ENCODE measurements at regions not wholly inside any gene's neighbourhood (a gene's known extent, or its start where the extent isn't known, plus 50 kb on each side); places are given as distances from the start of the nearest gene placed in this dataset.
"Not testable (repeated sequence)": the region's sequence is repeated elsewhere in the genome, so short reads cannot be mapped to it uniquely, and the experiment has no call there.

DNA sequence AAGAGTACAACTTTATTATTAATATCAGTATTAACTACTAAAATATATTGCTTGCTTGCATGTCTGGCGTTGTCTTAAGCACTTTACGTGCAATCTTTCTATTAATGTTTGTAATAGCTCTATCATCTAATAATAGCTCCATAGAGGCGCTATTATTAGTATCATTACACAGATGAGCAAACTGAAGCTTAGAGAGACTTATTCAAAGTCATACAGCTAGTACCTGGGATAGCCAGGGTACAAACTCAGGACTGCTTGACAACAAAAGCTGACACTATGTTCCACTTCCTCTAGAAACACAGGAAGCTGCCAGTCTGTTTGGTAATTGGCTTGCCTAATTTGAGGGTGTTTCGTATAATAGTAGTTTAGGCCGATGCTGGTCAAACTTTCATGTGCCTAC, 523.2 kb downstream of the RMST start:
- no peak for DNase-seq (ENCODE audit: low read depth)

DNA sequence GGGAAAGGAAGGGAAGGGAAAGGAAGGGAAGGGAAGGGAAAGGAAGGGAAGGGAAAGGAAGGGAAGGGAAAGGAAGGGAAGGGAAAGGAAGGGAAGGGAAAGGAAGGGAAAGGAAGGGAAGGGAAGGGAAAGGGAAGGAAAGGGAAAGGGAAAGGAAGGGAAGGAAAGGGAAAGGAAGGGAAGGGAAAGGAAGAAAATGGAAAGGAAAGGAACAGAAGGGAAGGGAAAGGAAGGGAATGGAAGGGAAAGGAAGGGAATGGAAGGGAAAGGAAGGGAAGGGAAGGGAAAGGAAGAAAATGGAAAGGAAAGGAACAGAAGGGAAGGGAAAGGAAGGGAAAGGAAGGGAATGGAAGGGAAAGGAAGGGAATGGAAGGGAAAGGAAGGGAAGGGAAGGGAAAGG, 526.0 kb downstream of the RMST start:
- not testable (repeated sequence) for DNase-seq (ENCODE audit: low read depth)

DNA sequence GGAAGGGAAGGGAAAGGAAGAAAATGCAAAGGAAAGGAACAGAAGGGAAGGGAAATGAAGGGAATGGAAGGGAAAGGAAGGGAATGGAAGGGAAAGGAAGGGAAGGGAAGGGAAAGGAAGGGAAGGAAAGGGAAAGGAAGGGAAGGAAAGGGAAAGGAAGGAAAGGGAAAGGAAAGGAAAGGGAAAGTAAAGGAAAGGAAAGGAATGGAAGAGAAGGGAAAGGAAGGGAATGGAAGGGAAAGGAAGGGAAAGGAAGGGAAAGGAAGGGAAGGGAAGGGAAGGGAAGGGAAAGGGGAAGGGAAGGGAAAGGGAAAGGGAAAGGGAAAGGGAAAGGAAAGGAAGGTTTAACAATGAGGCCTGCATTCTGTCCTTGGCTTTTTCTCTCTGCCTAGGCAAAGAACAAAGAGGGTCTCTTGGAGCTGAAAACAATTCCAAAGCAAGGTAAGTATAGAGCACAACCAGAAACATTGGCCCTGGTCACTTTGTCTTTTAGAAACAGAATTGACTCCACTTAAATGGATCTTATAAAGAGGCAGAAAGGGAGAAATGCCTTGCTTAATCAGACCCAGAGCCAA, 525.9 kb upstream of the TMPO start:
- no peak for DNase-seq (ENCODE audit: low read depth)

DNA sequence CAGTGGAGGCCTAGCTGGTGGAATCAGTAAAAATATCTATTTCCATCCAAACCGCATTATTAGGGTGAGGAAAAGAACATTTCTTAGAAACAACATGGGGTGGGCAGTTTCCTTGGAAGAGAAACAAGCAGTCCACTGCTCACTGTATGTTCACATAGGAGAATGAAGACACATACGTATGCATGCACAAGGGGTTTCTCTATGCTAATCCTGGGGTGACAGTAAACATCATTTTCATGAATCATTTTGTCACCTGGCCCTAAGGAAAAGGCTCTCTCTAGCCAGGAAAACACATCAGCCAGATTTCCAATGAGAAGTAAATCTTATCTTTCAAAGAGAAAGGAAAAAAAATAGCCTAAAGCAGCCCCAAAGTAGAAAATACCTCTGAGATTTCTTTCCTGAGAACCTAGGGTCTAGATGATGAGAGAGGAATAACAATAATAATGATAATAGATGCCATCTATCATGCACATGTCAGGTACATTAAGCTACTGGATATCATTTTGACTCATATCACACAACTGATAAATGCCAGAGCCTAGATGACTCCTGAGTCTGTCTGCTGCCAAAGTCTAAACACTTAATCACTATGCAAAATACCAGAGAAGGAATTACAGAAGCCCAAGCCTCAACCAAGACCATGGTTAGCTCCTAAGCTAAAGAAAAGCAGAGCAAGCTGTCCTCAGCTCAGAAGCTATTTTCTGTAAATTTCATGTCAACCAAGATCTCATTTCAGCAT, 520.5 kb upstream of the TMPO start:
- no peak for DNase-seq (ENCODE audit: low read depth)

GRCh38 chr12:97995559-97995958, 519.8 kb upstream of the TMPO start:
- no peak for DNase-seq (ENCODE audit: low read depth)

- DNase-seq (ENCODE audit: low read depth), result no peak
Measured at GRCh38 chr12:98001430-98001829, 514.0 kb upstream of the TMPO start.

- no peak for DNase-seq (ENCODE audit: low read depth)
Measured at GRCh38 chr12:98002887-98003493, 512.4 kb upstream of the TMPO start.

DNA sequence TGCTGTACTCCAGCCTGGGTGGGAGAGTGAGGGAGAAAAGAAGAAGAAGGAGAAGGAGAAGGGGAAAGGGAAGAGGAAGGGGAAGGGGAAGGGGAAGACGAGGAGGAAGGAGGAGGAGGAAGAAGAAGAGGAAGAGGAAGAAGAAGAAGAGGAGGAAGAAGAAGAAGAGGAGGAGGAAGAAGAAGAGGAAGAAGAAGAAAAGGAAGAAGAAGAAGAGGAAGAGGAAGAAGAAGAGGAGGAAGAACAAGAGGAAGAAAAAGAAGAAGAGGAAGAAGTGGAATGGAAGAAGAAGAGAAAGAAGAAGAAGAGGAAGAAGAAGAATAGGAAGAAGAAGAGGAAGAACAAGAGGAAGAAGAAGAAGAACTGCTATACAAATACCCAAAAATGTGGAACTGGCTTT, 507.4 kb upstream of the TMPO start:
- no peak for DNase-seq (ENCODE audit: low read depth)

DNA sequence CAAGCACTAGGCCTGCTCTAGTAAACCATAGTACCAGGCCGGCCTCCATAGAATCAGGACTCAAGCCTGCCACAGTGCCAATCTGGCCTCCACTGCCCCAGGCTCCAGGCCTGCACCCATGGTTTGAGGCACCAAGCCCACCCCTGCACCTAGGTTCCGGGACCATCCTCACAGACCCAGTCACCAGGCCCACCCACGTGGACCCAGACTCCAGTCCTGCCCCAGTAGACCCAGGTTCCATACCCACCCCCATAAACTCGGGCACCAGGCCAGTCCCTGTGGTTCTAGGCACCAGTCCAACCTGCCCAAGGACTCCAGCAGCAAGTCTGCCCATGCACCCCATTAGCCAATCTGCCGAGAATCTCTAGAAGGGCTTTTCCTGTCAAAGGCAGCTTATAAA, 501.8 kb upstream of the TMPO start:
- DNase-seq (ENCODE audit: low read depth), result no peak

GRCh38 chr12:98018836-98019235, 496.6 kb upstream of the TMPO start:
- no peak for DNase-seq (ENCODE audit: low read depth)

DNA sequence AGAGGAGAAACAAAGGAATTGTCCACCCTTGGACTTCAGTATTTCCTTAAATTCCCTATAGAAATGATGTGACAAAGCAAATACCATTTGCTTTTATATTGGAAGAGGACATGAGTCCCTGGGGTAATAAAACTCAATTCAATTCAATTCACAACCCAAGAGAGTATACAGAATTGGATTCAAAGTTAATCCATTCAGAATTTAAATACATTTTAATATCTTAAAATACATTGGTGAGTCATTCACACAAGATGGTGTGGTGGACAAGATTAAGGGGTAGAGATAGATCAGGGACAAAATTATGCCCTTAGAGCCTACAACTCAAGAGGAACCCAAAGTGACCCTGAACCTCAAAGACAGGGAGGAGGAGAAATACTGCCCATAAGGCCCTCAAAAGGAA, 495.0 kb upstream of the TMPO start:
- no peak for DNase-seq (ENCODE audit: low read depth)

GRCh38 chr12:98022961-98023360, 492.4 kb upstream of the TMPO start:
- DNase-seq (ENCODE audit: low read depth), result no peak

DNA sequence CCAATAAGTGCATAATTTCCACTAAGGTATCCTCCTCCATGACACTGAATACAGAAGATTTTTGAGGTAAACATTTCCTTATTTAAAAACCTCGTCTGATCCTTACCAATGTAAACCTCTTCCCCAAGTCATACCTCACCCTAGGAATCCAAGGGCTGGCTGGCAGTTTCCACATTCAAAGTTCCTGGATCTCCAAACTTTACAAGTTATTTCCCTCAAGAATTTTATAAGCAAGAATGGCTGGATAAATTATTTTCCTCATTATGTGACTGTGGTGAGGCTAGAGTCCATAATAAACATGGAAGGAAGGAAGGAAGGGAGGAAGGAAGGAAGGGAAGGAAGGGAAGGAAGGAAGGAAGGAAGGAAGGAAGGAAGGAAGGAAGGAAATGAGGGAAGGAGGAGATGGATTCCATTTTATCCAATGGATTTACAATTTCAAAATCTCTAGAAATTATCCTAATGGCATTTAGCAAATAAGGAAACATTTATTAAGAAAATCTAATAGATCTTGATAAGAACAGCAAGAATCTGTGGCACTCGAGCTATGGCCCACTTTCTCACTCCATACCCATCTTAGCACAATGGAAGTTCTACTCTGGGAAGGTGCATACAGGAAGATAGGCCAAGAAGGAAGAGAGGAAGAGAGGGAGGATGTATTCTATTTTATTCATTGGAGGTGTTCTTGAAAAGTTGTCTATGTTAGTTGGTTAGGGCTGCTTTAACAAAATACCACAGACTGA, 477.8 kb upstream of the TMPO start:
- DNase-seq (ENCODE audit: low read depth), result no peak

- no peak for DNase-seq (ENCODE audit: low read depth)
Measured at GRCh38 chr12:98042668-98043067, 472.7 kb upstream of the TMPO start.

- DNase-seq (ENCODE audit: low read depth), result no peak
Measured at GRCh38 chr12:98045395-98045794, 470.0 kb upstream of the TMPO start.

- DNase-seq (ENCODE audit: low read depth), result no peak
Measured at GRCh38 chr12:98048326-98048725, 467.1 kb upstream of the TMPO start.

DNA sequence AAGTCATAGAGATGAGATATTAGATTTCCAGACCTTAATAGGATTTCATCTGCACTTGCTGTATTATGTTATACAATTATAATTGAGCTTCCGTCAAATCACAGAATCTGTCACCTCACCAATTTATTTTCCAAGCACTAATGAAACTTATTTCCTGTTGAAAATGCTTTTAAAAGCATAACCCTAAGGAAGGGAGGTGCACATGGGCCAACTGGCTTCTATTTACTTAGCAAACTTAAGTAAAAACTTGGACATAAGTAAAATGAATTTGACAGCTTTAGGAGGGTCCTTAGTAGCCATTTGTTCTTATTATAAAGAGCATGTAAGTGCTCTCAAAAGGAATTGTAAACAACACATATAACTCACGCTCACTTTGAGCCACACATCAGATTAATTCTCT, 462.2 kb upstream of the TMPO start:
- DNase-seq (ENCODE audit: low read depth), result no peak

GRCh38 chr12:98057701-98058100, 457.7 kb upstream of the TMPO start:
- no peak for DNase-seq (ENCODE audit: low read depth)

DNA sequence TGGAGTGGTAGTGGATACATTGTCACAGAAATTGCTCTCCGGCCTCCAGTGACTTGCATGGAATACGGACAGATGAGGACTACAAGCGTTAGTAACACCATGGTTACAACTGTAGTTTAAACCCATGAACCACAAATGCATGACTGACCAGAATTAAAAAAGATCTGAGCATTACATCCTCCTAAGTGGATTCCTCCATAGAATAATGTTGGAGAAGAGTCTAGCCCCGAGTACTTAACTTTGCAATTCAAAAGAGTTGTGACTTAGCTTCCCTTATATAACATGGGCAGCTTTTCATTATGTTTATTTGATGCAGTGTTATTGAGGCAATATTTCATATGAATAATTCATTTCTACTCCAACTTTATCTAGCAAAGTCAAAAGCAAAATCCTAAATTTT, 457.2 kb upstream of the TMPO start:
- no peak for DNase-seq (ENCODE audit: low read depth)

DNA sequence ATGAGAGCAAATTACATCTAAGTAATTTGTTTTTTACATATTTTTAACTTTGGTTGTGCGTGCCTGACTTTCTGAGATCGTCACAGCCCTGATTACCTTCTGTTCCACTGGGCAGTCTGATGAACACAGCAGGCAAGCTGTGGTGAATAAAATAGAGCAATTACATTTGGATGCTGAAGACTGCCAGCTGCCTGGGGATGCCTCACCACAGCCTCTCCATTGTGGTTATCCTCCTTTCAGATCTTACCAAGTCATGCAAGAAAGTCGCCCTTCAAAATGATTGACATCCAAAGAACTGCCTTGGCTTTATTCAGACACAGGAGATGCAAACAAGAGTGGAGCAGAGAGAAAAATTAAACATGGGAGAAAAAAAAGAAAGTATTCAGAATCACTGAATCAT, 456.6 kb upstream of the TMPO start:
- no peak for DNase-seq (ENCODE audit: low read depth)

- DNase-seq (ENCODE audit: low read depth), result no peak
Measured at GRCh38 chr12:98059659-98060343, 455.6 kb upstream of the TMPO start.

- DNase-seq (ENCODE audit: low read depth), result no peak
Measured at GRCh38 chr12:98060411-98060810, 455.0 kb upstream of the TMPO start.

Measured in stimulated activated CD8-positive, alpha-beta memory T cell treated with anti-CD3 and anti-CD28 coated beads, Interleukin-15, amount 100 ng/mL, for 24 hours (primary cell).